ENCODE measurements at regions not wholly inside any gene's neighbourhood (a gene's known extent, or its start where the extent isn't known, plus 50 kb on each side); places are given as distances from the start of the nearest gene placed in this dataset.

DNA sequence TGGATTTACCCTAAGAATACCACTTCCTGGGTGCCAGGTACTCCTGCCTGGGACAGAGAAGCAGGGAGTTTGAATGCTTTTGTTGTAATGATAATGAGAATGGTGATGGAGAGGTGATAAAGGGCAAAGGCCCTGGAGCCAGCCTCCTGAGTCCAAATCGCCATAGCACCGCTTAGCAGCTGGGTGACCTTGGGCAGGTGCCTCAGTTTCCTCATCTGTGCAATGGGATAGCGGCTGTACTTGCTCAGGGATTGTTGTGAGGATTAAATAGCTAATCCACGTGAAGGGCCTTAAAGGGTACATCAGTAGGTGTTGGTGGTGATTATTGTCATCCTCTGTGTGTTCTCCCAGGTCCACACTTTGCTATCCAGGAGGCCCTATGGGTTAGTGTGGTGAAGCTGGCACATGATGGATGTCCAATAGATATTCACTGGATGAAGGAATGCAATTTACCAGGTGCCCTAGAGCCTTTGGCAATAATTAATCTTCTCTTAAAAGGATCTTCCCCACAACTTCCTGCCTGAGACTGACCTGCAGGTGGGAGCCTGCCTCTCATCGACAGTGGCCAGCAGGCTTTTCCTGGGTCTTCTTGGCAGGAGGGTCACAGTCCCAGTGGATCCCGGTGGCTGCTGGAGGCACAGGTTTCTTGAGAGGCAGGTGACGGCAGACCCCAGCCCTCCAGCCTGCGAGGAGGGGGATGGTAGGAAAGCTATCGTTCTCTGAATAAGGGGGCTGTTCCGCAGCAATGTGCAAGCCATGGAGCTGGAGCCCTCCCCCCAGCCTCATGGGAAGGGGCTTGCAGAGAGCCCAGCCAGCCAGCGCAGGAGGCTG is 160.2 kb downstream of the MACROH2A1 start:
- TF ChIP-seq BHLHE40 (IDR thresholded peaks at IDR 0.05; ENCODE audit: low read depth, low read length) (no peak), USF2 (IDR thresholded peaks at IDR 0.05) (no peak), RAD21 (conservative IDR thresholded peaks at IDR 0.05 in 1 of 2, IDR thresholded peaks at IDR 0.05 in 1 of 2) (no peak), POLR2A (IDR thresholded peaks at IDR 0.05; ENCODE audit: low read length) (no peak), NR3C1 (IDR thresholded peaks at IDR 0.05) (no peak), RNF2 (IDR thresholded peaks at IDR 0.05; ENCODE audit: borderline replicate concordance, low read depth) (no peak), EP300 (IDR thresholded peaks at IDR 0.05) (no peak), HMGXB4 (CRISPR knock-in tag; IDR thresholded peaks at IDR 0.05; ENCODE audit: borderline replicate concordance) (no peak), SMC3 (IDR thresholded peaks at IDR 0.05) (no peak)
- TF ChIP-seq, protein P1, sequence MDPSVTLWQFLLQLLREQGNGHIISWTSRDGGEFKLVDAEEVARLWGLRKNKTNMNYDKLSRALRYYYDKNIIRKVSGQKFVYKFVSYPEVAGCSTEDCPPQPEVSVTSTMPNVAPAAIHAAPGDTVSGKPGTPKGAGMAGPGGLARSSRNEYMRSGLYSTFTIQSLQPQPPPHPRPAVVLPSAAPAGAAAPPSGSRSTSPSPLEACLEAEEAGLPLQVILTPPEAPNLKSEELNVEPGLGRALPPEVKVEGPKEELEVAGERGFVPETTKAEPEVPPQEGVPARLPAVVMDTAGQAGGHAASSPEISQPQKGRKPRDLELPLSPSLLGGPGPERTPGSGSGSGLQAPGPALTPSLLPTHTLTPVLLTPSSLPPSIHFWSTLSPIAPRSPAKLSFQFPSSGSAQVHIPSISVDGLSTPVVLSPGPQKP (IDR thresholded peaks at IDR 0.05; ENCODE audit: low read depth, low read length): no peak
- TF ChIP-seq, protein P2, sequence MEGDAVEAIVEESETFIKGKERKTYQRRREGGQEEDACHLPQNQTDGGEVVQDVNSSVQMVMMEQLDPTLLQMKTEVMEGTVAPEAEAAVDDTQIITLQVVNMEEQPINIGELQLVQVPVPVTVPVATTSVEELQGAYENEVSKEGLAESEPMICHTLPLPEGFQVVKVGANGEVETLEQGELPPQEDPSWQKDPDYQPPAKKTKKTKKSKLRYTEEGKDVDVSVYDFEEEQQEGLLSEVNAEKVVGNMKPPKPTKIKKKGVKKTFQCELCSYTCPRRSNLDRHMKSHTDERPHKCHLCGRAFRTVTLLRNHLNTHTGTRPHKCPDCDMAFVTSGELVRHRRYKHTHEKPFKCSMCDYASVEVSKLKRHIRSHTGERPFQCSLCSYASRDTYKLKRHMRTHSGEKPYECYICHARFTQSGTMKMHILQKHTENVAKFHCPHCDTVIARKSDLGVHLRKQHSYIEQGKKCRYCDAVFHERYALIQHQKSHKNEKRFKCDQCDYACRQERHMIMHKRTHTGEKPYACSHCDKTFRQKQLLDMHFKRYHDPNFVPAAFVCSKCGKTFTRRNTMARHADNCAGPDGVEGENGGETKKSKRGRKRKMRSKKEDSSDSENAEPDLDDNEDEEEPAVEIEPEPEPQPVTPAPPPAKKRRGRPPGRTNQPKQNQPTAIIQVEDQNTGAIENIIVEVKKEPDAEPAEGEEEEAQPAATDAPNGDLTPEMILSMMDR (IDR thresholded peaks at IDR 0.05): no peak

Data from A549 (cell line).